ENCODE measurements at regions not wholly inside any gene's neighbourhood (a gene's known extent, or its start where the extent isn't known, plus 50 kb on each side); places are given as distances from the start of the nearest gene placed in this dataset.

DNA sequence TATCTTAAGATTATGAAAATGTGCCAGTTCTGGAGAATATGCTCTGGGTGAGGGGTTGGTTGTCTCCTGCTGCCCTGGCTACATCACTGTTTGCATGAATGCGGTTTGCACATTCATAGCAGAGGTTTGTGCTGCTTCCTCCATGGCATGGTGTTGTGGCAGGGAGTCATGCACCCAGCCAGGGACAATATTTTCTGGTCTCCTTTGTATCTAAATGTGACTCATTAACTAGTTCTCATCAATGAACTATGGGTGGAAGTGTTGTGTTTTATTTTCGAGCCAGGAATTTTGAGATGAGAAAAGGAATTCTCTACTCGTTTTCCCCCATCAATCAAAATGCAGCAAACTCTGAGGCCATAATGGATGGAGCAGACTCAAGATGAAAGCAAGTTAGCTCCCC, 527.3 kb downstream of the SNAPC1 start (continued):
- TF ChIP-seq MGA (IDR thresholded peaks at IDR 0.05), result no peak
- TF ChIP-seq ZNF232 (CRISPR knock-in tag; IDR thresholded peaks at IDR 0.05), result no peak
- no peak for TF ChIP-seq RBM14 (IDR thresholded peaks at IDR 0.05; ENCODE audit: borderline replicate concordance, insufficient read depth, low read depth, low read length)
- no peak for TF ChIP-seq TBP (optimal IDR thresholded peaks at IDR 0.05; ENCODE audit: low read depth, low read length)
- TF ChIP-seq ZBTB33 (CRISPR knock-in tag; IDR thresholded peaks at IDR 0.05), result no peak
- no peak for TF ChIP-seq SMARCE1 (IDR thresholded peaks at IDR 0.05)
- TF ChIP-seq FOXP4 (CRISPR knock-in tag; IDR thresholded peaks at IDR 0.05; ENCODE audit: borderline replicate concordance), result no peak
- no peak for TF ChIP-seq U2AF1 (optimal IDR thresholded peaks at IDR 0.05; ENCODE audit: low read depth, low read length)
- TF ChIP-seq NBN (IDR thresholded peaks at IDR 0.05; ENCODE audit: low read depth), result no peak
- TF ChIP-seq DEAF1 (CRISPR knock-in tag; IDR thresholded peaks at IDR 0.05), result no peak
